ENCODE measurements at regions not wholly inside any gene's neighbourhood (a gene's known extent, or its start where the extent isn't known, plus 50 kb on each side); places are given as distances from the start of the nearest gene placed in this dataset.
"Not testable (repeated sequence)": the region's sequence is repeated elsewhere in the genome, so short reads cannot be mapped to it uniquely, and the experiment has no call there.

GRCh38 chr13:110820322-110820721, 94.5 kb downstream of the ANKRD10 start:
- TF ChIP-seq CTCF (IDR thresholded peaks at IDR 0.05; ENCODE audit: insufficient read depth, low read length, poor library complexity, severe bottlenecking) = no peak
- H3K4me3 ChIP-seq (ENCODE audit: low read depth, low read length) = no peak overlapping the region
- H3K27me3 ChIP-seq (ENCODE audit: control insufficient read depth, insufficient read depth, low read length) = peaks cover 2% of the 10 kb centered on the region
- DNase-seq (ENCODE audit: low read depth) = no peak
- H3K36me3 ChIP-seq (ENCODE audit: control insufficient read depth, insufficient read depth, low read length) = no peaks in the 10 kb centered on the region

- H3K27me3 ChIP-seq (ENCODE audit: control insufficient read depth, insufficient read depth, low read length); DNase-seq (ENCODE audit: low read depth); H3K4me3 ChIP-seq (ENCODE audit: low read depth, low read length); H3K36me3 ChIP-seq (ENCODE audit: control insufficient read depth, insufficient read depth, low read length): not testable (repeated sequence)
Measured at GRCh38 chr13:110821837-110822668, 92.8 kb downstream of the ANKRD10 start.

GRCh38 chr13:110822669-110822945, 92.3 kb downstream of the ANKRD10 start:
- Histone ChIP-seq H3K27me3 (ENCODE audit: control insufficient read depth, insufficient read depth, low read length) (peaks cover 2% of the 10 kb centered on the region), H3K4me3 (ENCODE audit: low read depth, low read length) (no peak overlapping the region), H3K36me3 (ENCODE audit: control insufficient read depth, insufficient read depth, low read length) (no peaks in the 10 kb centered on the region)
- DNase-seq (ENCODE audit: low read depth) = no peak
- no peak for TF ChIP-seq CTCF (IDR thresholded peaks at IDR 0.05; ENCODE audit: insufficient read depth, low read length, poor library complexity, severe bottlenecking)

- TF ChIP-seq CTCF (IDR thresholded peaks at IDR 0.05; ENCODE audit: insufficient read depth, low read length, poor library complexity, severe bottlenecking) = no peak
- Histone ChIP-seq H3K27me3 (ENCODE audit: control insufficient read depth, insufficient read depth, low read length) (no peaks in the 10 kb centered on the region), H3K36me3 (ENCODE audit: control insufficient read depth, insufficient read depth, low read length) (no peaks in the 10 kb centered on the region), H3K4me3 (ENCODE audit: low read depth, low read length) (no peak overlapping the region)
- no peak for DNase-seq (ENCODE audit: low read depth)
Measured at GRCh38 chr13:110824702-110825300, 90.1 kb downstream of the ANKRD10 start.

GRCh38 chr13:110825516-110825915, 89.4 kb downstream of the ANKRD10 start:
- no peak for TF ChIP-seq CTCF (IDR thresholded peaks at IDR 0.05; ENCODE audit: insufficient read depth, low read length, poor library complexity, severe bottlenecking)
- DNase-seq (ENCODE audit: low read depth) = no peak
- Histone ChIP-seq H3K27me3 (ENCODE audit: control insufficient read depth, insufficient read depth, low read length) (peaks cover 2% of the 10 kb centered on the region), H3K36me3 (ENCODE audit: control insufficient read depth, insufficient read depth, low read length) (no peaks in the 10 kb centered on the region), H3K4me3 (ENCODE audit: low read depth, low read length) (no peak overlapping the region)

- no peak for TF ChIP-seq CTCF (IDR thresholded peaks at IDR 0.05; ENCODE audit: insufficient read depth, low read length, poor library complexity, severe bottlenecking)
- DNase-seq (ENCODE audit: low read depth) = no peak
- peaks cover 5% of the 10 kb centered on the region for H3K27me3 ChIP-seq (ENCODE audit: control insufficient read depth, insufficient read depth, low read length)
- no peaks in the 10 kb centered on the region for H3K36me3 ChIP-seq (ENCODE audit: control insufficient read depth, insufficient read depth, low read length)
- H3K4me3 ChIP-seq (ENCODE audit: low read depth, low read length) = no peak overlapping the region
Measured at GRCh38 chr13:110826101-110826500, 88.8 kb downstream of the ANKRD10 start.

Data from kidney epithelial cell (primary cell).